K562 (cell line): ENCODE measurements at regions not wholly inside any gene's neighbourhood (a gene's known extent, or its start where the extent isn't known, plus 50 kb on each side); places are given as distances from the start of the nearest gene placed in this dataset.

ENCODE experiments used
- BCL6 ChIP-seq: fragments of 250-450 bp; sonication (Bioruptor Pico); IDR thresholded peaks from 2 replicates; pipeline ENCODE4 v1.4.0; 2020
- CHCHD3 ChIP-seq: fragments of 250-450 bp; sonication (Bioruptor Pico); IDR thresholded peaks from 2 replicates; pipeline ENCODE4 v2.1.2; 2022; ENCODE audit warnings: mild to moderate bottlenecking
- CREBBP ChIP-seq: IDR thresholded peaks from one replicate; pipeline ENCODE4 v1.6.1; 2012; ENCODE audit warnings: low read depth, mild to moderate bottlenecking, control low read depth, inconsistent platforms, low read length
- CSDE1 ChIP-seq, 2 experiments: fragments of 450-650 bp; IDR thresholded peaks; 2 replicates each; pipeline ENCODE4 v1.6.1; 2016; ENCODE audit warnings: mild to moderate bottlenecking in 1 of 2
- ESRRB ChIP-seq: fragments of 250-450 bp; sonication (Bioruptor Pico); IDR thresholded peaks from 2 replicates; pipeline ENCODE4 v1.5.0; 2020; ENCODE audit warnings: mild to moderate bottlenecking, moderate library complexity, borderline replicate concordance
- HBP1 ChIP-seq: fragments of 450-650 bp; formaldehyde crosslinking; IDR thresholded peaks from 2 replicates; pipeline ENCODE4 v1.4.0; 2022; ENCODE audit warnings: missing genetic modification characterization
- HDAC2 ChIP-seq: fragments of 450-650 bp; IDR thresholded peaks from 2 replicates; pipeline ENCODE4 v1.6.1; 2016; ENCODE audit warnings: mild to moderate bottlenecking
- JUND ChIP-seq, 2 experiments: IDR thresholded peaks; 2 replicates in 1 of 2; 3 replicates in 1 of 2; pipeline ENCODE4 v1.6.1; 2011; ENCODE audit warnings: borderline replicate concordance in 2 of 2, low read depth in 2 of 2, low read length in 2 of 2, improper control_type of control experiment in 1 of 2, missing biosample characterization in 1 of 2, missing genetic modification characterization in 1 of 2, missing genetic modification reagents in 1 of 2
- KDM5B ChIP-seq: fragments of 200-600 bp; sonication (generic); IDR thresholded peaks from 2 replicates; pipeline ENCODE4 v1.6.1; 2012; ENCODE audit warnings: low read depth, mild to moderate bottlenecking, moderate library complexity, low read length, control low read depth, inconsistent platforms; ENCODE audit not compliant: insufficient replicate concordance
- KHSRP ChIP-seq: fragments of 450-650 bp; IDR thresholded peaks from 2 replicates; pipeline ENCODE4 v1.6.1; 2017
- MECOM ChIP-seq: fragments of 250-450 bp; sonication (Bioruptor Pico); IDR thresholded peaks from 2 replicates; pipeline ENCODE4 v1.8.0; 2022; ENCODE audit warnings: inconsistent platforms
- NONO ChIP-seq, 2 experiments: fragments of 200-400 bp in 1 of 2; fragments of 450-650 bp in 1 of 2; formaldehyde crosslinking in 1 of 2; IDR thresholded peaks; 2 replicates each; pipeline ENCODE4 v1.6.1; 2017; ENCODE audit warnings: low read depth in 2 of 2, mild to moderate bottlenecking in 2 of 2, moderate library complexity in 2 of 2, low read length in 1 of 2
- PURB ChIP-seq: sonication (generic); formaldehyde crosslinking; IDR thresholded peaks from 2 replicates; pipeline ENCODE4 v1.9.0; 2021; ENCODE audit warnings: low read depth, mild to moderate bottlenecking, missing genetic modification reagents
- RBM14 ChIP-seq: fragments of 200-400 bp; formaldehyde crosslinking; IDR thresholded peaks from 2 replicates; pipeline ENCODE4 v1.6.1; 2018; ENCODE audit warnings: low read depth, mild to moderate bottlenecking, low read length, moderate library complexity, borderline replicate concordance; ENCODE audit not compliant: insufficient read depth
- RBM17 ChIP-seq: fragments of 200-400 bp; formaldehyde crosslinking; IDR thresholded peaks from 2 replicates; pipeline ENCODE4 v1.6.1; 2017; ENCODE audit warnings: low read depth, mild to moderate bottlenecking, low read length, borderline replicate concordance
- SREBF1 ChIP-seq: fragments of 150-350 bp; IDR thresholded peaks from 2 replicates; pipeline ENCODE4 v1.6.1; 2014; ENCODE audit warnings: antibody characterized with exemption, low read depth, low read length, borderline replicate concordance
- TAF9B ChIP-seq: fragments of 450-650 bp; IDR thresholded peaks from 2 replicates; pipeline ENCODE4 v1.6.1; 2018; ENCODE audit warnings: mild to moderate bottlenecking; ENCODE audit not compliant: partially characterized antibody
- ZBTB33 ChIP-seq: sonication (generic); formaldehyde crosslinking; IDR thresholded peaks from 2 replicates; pipeline ENCODE4 v1.8.1; 2023; ENCODE audit warnings: mild to moderate bottlenecking, missing genetic modification reagents
- ZNF23 ChIP-seq: fragments of 250-450 bp; sonication (Bioruptor Pico); IDR thresholded peaks from 2 replicates; pipeline ENCODE4 v1.4.0; 2020; ENCODE audit warnings: mild to moderate bottlenecking
- ZNF3 ChIP-seq: fragments of 250-450 bp; sonication (Bioruptor Pico); IDR thresholded peaks from 2 replicates; pipeline ENCODE4 v1.5.0; 2021; ENCODE audit warnings: mild to moderate bottlenecking, moderate library complexity
- ZNF354B ChIP-seq: fragments of 250-450 bp; sonication (Bioruptor Pico); IDR thresholded peaks from 2 replicates; pipeline ENCODE4 v1.4.0; 2020
- ZNF384 ChIP-seq: IDR thresholded peaks from 2 replicates; pipeline ENCODE4 v1.6.1; 2012; ENCODE audit warnings: low read depth, low read length, improper control_type of control experiment
- ZNF444 ChIP-seq: fragments of 250-450 bp; sonication (Bioruptor Pico); IDR thresholded peaks from 2 replicates; pipeline ENCODE4 v1.4.0; 2020; ENCODE audit warnings: mild to moderate bottlenecking, moderate library complexity
- ZNF668 ChIP-seq: fragments of 250-450 bp; sonication (Bioruptor Pico); IDR thresholded peaks from 2 replicates; pipeline ENCODE4 v1.8.0; 2022; ENCODE audit warnings: mild to moderate bottlenecking, inconsistent platforms
- TF ChIP-seq, protein P1 (sequence below): fragments of 250-450 bp; sonication (Bioruptor Pico); IDR thresholded peaks from 2 replicates; pipeline ENCODE4 v1.8.0; 2022; ENCODE audit warnings: moderate library complexity, mild to moderate bottlenecking, inconsistent platforms

DNA sequence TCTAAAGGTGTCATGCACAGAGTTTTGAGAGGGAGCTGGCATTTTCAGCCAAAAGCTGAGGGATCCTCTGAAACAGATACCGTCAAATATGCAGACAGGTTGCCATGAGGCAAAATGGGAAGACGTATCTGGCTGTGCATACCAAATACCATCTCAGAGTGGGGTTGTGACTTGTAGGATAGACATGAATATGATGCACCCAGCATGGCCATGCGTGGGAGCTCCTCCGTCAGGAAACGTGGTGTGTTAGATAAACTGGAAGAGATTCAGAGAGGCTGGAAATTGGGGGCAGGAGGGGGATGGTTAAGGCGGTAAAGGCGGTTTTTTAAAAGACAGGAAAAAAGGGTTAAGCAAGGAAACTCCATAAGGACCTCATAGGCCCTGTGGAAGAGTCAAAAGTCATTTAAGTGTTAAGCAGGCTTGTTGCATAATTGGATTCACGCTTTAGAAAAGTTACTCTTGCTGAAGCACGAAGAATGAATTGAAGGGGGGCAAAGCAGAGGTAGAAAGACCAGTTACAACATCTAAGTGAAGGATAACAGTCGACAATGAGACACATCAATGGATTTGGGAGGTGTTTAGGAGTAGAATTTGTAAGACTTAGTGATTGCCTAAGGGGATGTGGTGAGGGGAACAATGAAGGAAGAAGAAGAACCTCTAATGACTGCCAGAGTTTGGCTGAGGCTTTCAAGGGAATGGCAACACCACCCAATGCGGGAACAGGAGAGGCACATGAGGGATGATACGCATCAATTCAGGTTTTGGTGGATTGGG, 139.6 kb upstream of the CTAGE1 start (continued):
- peak; percentile 36 for TF ChIP-seq TAF9B
- peak; percentile 58; the same call in 1 of the 2 replicates for TF ChIP-seq HDAC2
- no peak for TF ChIP-seq ESRRB (CRISPR knock-in tag)
- no peak for TF ChIP-seq RBM14
- no peak for TF ChIP-seq ZNF668 (CRISPR knock-in tag)
- no peak for TF ChIP-seq ZNF354B
- TF ChIP-seq ZNF444 (CRISPR knock-in tag), result no peak
- no peak for TF ChIP-seq SREBF1
- TF ChIP-seq CREBBP, result no peak
- no peak for TF ChIP-seq ZNF384
- TF ChIP-seq ZNF3 (CRISPR knock-in tag), result no peak
- no peak for TF ChIP-seq CSDE1 (IDR thresholded peaks at IDR 0.05)
- no peak for TF ChIP-seq RBM17
- no peak for TF ChIP-seq ZNF23
- TF ChIP-seq KDM5B, result no peak
- no peak for TF ChIP-seq KHSRP
- no peak for TF ChIP-seq BCL6 (CRISPR knock-in tag)
- no peak for TF ChIP-seq MECOM (CRISPR knock-in tag)
- no peak for TF ChIP-seq ZBTB33
- no peak for TF ChIP-seq CHCHD3 (CRISPR knock-in tag)
- TF ChIP-seq, protein P1, sequence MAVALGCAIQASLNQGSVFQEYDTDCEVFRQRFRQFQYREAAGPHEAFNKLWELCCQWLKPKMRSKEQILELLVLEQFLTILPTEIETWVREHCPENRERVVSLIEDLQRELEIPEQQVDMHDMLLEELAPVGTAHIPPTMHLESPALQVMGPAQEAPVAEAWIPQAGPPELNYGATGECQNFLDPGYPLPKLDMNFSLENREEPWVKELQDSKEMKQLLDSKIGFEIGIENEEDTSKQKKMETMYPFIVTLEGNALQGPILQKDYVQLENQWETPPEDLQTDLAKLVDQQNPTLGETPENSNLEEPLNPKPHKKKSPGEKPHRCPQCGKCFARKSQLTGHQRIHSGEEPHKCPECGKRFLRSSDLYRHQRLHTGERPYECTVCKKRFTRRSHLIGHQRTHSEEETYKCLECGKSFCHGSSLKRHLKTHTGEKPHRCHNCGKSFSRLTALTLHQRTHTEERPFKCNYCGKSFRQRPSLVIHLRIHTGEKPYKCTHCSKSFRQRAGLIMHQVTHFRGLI (CRISPR knock-in tag), result no peak
- TF ChIP-seq HBP1, result 0 out of 2 replicates have a peak, but pooled peaks have one; percentile 22
- TF ChIP-seq NONO (IDR thresholded peaks at IDR 0.05; ENCODE audit: low read depth in 2 of 2, low read length in 1 of 2), result no peak
- peak; percentile 72; the same call in 1 of the 2 replicates for TF ChIP-seq JUND (IDR thresholded peaks at IDR 0.05; ENCODE audit: borderline replicate concordance, low read depth, low read length)
- TF ChIP-seq JUND (tag; IDR thresholded peaks at IDR 0.05; ENCODE audit: borderline replicate concordance, low read depth, low read length), result 0 out of 3 replicates have a peak, but pooled peaks have one; percentile 11
- no peak for TF ChIP-seq PURB (CRISPR knock-in tag)
